ENCODE measurements at regions not wholly inside any gene's neighbourhood (a gene's known extent, or its start where the extent isn't known, plus 50 kb on each side); places are given as distances from the start of the nearest gene placed in this dataset.
A peak's percentile ranks its signal among the peaks of the same experiment; 100 is the strongest.

GRCh38 chr10:4504550-4504949, 321.5 kb upstream of the AKR1E2 start:
- H3K27me3 Mint-ChIP-seq, result peaks cover 21% of the 10 kb centered on the region
- CTCF ChIA-PET, result no interaction called here
- no peaks in the 10 kb centered on the region for H3K4me1 Mint-ChIP-seq
- H3K27ac Mint-ChIP-seq, result no peak overlapping the region
- H3K36me3 Mint-ChIP-seq, result no peaks in the 10 kb centered on the region
- H3K4me3 Mint-ChIP-seq, result no peak overlapping the region
- no peak for DNase-seq
- H3K9me3 Mint-ChIP-seq, result no peaks in the 10 kb centered on the region

GRCh38 chr10:4503076-4503475, 322.9 kb upstream of the AKR1E2 start:
- CTCF ChIA-PET, result no interaction called here

DNA sequence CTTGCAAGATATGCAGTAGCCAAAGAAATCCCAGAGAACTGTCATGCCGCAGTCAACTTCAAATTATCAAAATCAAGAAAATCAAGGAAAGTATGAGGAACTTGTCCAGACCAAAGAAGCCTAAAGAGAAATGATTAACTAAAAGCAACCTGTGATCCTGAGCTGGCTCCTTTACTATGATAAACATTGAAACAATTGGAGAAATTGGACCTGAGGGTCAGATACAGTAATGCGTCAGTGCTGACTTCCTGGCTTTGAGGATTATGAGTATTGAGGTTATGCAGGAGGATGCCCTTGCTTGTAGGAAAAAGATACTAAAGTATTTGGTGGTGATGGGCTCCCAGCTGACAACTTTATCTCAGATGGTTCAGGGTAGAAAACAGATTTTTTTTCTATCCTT, 324.7 kb upstream of the AKR1E2 start:
- Mint-ChIP-seq H3K4me3 (no peak overlapping the region), H3K27me3 (peaks cover 21% of the 10 kb centered on the region), H3K4me1 (no peaks in the 10 kb centered on the region), H3K9me3 (no peaks in the 10 kb centered on the region), H3K27ac (no peak overlapping the region), H3K36me3 (no peaks in the 10 kb centered on the region)
- CTCF ChIA-PET, result no interaction called here
- DNase-seq, result no peak

More at GRCh38 chr10:4503076-4503475, 322.9 kb upstream of the AKR1E2 start:
- no peaks in the 10 kb centered on the region for H3K4me1 Mint-ChIP-seq
- no peaks in the 10 kb centered on the region for H3K36me3 Mint-ChIP-seq
- H3K9me3 Mint-ChIP-seq, result no peaks in the 10 kb centered on the region
- no peak overlapping the region for H3K4me3 Mint-ChIP-seq
- no peak overlapping the region for H3K27ac Mint-ChIP-seq
- H3K27me3 Mint-ChIP-seq, result peaks cover 20% of the 10 kb centered on the region
- no peak for DNase-seq

DNA sequence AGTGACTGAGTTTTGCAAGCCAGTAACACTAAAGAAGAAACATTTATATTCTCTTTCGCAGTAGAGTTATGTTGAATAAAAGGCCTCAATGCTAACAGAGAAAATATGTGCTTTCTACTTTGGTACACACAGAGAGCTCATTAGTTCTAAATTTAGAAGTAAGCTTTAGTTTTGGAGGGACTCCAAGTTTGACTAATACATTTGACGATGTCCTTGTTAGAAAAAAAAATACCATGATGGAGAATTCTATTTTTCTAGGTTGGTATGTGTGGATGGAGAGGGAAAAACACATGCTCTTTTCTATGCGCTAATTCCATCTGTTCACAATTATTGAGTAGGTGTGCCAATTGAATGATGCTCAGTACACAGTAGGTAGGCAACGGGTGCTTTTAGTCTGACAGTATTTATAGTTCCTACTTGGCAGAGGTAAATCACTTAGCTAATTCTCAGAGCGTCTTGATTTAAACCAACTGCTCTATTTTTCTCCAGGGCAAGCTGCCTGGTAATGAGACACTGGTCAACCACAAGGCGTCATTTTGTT, 327.2 kb upstream of the AKR1E2 start:
- H3K4me3 Mint-ChIP-seq, result no peak overlapping the region
- no peak for DNase-seq
- H3K9me3 Mint-ChIP-seq, result no peaks in the 10 kb centered on the region
- H3K4me1 Mint-ChIP-seq, result no peaks in the 10 kb centered on the region
- CTCF ChIA-PET, result no interaction called here
- no peaks in the 10 kb centered on the region for H3K36me3 Mint-ChIP-seq
- no peak overlapping the region for H3K27ac Mint-ChIP-seq
- peaks cover 20% of the 10 kb centered on the region for H3K27me3 Mint-ChIP-seq

DNA sequence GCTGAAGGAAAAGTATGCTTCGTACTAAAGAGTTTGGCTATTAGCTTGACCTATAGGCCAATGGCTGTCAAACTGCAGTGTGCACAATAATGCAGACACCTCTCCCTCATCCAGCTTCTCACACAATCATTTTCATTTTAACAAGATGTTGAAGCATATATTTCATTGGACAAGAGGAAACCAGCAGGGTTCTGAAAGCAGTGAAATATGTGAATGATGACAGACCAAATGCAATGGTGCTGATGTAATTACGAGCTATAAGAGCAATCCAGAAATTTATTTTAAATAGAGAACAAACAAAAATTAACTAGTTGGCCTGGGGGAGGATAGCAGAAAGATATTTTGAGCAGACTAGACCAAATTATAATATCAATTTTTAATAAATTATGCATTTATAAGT, 331.5 kb upstream of the AKR1E2 start:
- Mint-ChIP-seq H3K36me3 (no peaks in the 10 kb centered on the region), H3K4me1 (no peaks in the 10 kb centered on the region), H3K4me3 (no peak overlapping the region), H3K9me3 (no peaks in the 10 kb centered on the region), H3K27ac (no peak overlapping the region), H3K27me3 (peaks cover 9% of the 10 kb centered on the region)
- no peak for DNase-seq
- CTCF ChIA-PET, result no interaction called here

- no peak overlapping the region for H3K4me3 Mint-ChIP-seq
Observed at GRCh38 chr10:4492202-4492601, 333.8 kb upstream of the AKR1E2 start.

GRCh38 chr10:4488904-4489303, 337.1 kb upstream of the AKR1E2 start:
- H3K27me3 Mint-ChIP-seq, result peaks cover 8% of the 10 kb centered on the region
- no peaks in the 10 kb centered on the region for H3K9me3 Mint-ChIP-seq
- H3K4me1 Mint-ChIP-seq, result no peaks in the 10 kb centered on the region
- no peak for DNase-seq
- H3K36me3 Mint-ChIP-seq, result no peaks in the 10 kb centered on the region
- H3K27ac Mint-ChIP-seq, result no peak overlapping the region
- H3K4me3 Mint-ChIP-seq, result no peak overlapping the region
- CTCF ChIA-PET, result interaction anchor here (0.9 kb wide), 1 partner anchor 231 kb away, joined by 3 read pairs; no protein-coding TSS in a partner anchor

More at GRCh38 chr10:4492202-4492601, 333.8 kb upstream of the AKR1E2 start:
- Mint-ChIP-seq H3K27ac (no peak overlapping the region), H3K36me3 (no peaks in the 10 kb centered on the region), H3K9me3 (no peaks in the 10 kb centered on the region), H3K4me1 (no peaks in the 10 kb centered on the region), H3K27me3 (peaks cover 8% of the 10 kb centered on the region)
- CTCF ChIA-PET, result no interaction called here
- no peak for DNase-seq

DNA sequence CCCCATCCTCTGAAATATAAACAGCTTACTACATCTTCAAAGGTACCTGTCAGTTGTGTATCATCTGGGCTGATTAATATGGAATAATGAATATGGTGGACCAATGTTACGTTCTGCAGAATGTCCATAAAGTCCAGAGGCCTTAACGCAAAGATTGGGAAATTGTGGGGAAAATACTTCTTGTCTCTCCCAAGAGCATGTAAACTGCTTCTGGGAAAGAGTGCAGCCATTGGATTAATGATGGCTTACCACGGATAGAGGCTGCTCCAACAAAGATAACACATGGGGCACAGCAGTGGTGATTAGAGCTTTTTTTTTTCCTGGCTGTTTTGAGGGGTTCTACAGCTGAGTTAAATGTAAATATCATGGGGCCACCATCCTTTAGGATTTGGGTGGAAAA, 340.4 kb upstream of the AKR1E2 start:
- no peak overlapping the region for H3K27ac Mint-ChIP-seq
- H3K4me1 Mint-ChIP-seq, result no peaks in the 10 kb centered on the region
- DNase-seq, result no peak
- CTCF ChIA-PET, result no interaction called here
- H3K27me3 Mint-ChIP-seq, result peaks cover 4% of the 10 kb centered on the region
- H3K9me3 Mint-ChIP-seq, result peaks cover 1% of the 10 kb centered on the region
- H3K4me3 Mint-ChIP-seq, result no peak overlapping the region
- no peaks in the 10 kb centered on the region for H3K36me3 Mint-ChIP-seq

GRCh38 chr10:4483811-4484210, 342.2 kb upstream of the AKR1E2 start:
- Mint-ChIP-seq H3K27me3 (peaks cover 4% of the 10 kb centered on the region), H3K36me3 (no peaks in the 10 kb centered on the region), H3K4me3 (no peak overlapping the region), H3K4me1 (no peaks in the 10 kb centered on the region), H3K27ac (no peak overlapping the region), H3K9me3 (peaks cover 6% of the 10 kb centered on the region)
- CTCF ChIA-PET, result no interaction called here
- no peak for DNase-seq

DNA sequence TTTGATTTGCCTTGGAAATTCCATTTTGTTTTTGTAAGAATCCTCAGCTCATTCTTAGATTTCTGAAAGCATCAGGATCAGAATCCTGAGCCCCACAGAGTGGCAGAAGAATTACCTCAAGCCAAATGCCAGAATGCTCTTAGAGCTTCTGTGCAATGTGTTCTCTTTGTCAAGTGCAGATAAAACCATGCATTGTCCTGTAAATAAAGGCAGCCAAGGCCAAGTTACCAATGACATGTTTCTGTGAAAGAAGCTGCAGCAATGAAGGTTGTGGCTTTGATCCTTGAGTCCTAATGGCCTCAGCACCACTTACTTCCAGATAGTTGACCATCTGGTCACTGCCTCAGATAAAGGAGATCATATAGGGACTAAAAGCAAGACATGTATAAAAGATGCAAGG, 343.3 kb upstream of the AKR1E2 start:
- no peaks in the 10 kb centered on the region for H3K36me3 Mint-ChIP-seq
- no peak overlapping the region for H3K27ac Mint-ChIP-seq
- peaks cover 4% of the 10 kb centered on the region for H3K27me3 Mint-ChIP-seq
- DNase-seq, result no peak
- peaks cover 6% of the 10 kb centered on the region for H3K9me3 Mint-ChIP-seq
- H3K4me3 Mint-ChIP-seq, result no peak overlapping the region
- H3K4me1 Mint-ChIP-seq, result no peaks in the 10 kb centered on the region
- CTCF ChIA-PET, result no interaction called here

DNA sequence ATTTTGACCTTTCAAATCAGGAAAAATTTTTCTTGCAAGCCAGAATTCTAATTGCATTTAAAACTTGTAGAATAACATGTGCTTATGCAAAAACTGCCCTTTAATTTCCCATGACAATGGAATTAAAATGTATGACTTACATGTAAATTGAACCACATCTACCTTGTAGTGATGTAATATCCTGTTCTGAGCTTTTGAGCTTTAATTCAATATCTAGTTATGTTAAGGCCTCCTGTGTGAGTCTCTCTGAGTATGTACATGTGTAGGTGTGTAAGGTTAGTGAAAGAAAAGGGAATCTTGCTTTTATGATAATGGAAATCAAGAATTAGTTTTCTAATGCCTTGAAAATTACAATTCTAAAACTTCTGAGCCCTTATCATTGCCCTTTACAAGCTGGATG, 344.8 kb upstream of the AKR1E2 start:
- Mint-ChIP-seq H3K36me3 (no peaks in the 10 kb centered on the region), H3K4me3 (no peak overlapping the region), H3K27ac (no peak overlapping the region), H3K27me3 (peaks cover 3% of the 10 kb centered on the region), H3K9me3 (peaks cover 6% of the 10 kb centered on the region), H3K4me1 (no peaks in the 10 kb centered on the region)
- CTCF ChIA-PET, result no interaction called here
- DNase-seq, result no peak

DNA sequence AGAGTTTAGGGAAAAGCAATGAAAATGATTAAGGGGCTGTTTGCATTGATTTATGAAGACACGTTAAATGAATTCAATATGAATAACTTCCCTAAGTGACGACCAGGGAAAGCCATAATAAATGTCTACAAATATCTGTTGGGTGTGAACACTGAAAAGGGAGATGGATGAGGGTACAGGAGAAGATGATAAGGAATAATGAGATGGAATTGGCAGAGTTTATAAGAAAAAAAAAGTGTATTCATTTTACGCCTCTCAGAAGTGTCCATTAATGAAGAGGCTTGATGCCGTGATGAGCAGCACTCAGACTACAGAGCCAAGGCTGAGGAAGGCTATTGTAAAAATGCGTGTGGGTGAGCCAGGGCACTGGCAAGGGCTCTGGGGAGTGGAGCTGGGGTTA, 346.7 kb upstream of the AKR1E2 start:
- CTCF ChIA-PET, result interaction anchor here (0.9 kb wide), 1 partner anchor 40 kb away, joined by 3 read pairs; no protein-coding TSS in a partner anchor

DNA sequence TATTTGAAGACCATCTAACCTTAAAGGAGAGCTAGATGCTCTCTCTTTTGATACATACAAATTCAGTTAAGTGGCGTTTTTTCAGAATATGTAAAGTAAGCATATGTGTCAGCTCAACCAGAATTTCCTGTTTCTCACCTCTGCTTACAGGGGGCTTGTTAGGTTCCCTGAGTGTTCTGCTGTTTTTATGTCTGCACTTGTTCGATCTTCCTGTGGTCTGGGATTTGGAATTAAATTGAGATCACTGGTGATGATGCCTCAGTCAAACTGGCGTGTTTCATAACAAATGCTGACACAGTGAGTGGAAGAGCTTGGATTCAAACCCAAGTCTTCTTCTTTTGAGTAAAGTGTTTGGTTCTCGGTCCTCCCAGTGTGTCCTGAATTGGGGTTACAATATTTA, 348.3 kb upstream of the AKR1E2 start:
- Mint-ChIP-seq H3K4me1 (peaks cover 19% of the 10 kb centered on the region), H3K27me3 (peaks cover 16% of the 10 kb centered on the region), H3K4me3 (no peak overlapping the region), H3K36me3 (no peaks in the 10 kb centered on the region), H3K27ac (no peak overlapping the region), H3K9me3 (peaks cover 6% of the 10 kb centered on the region)
- CTCF ChIA-PET, result no interaction called here
- DNase-seq, result no peak

More for the DNA sequence above, 346.7 kb upstream of the AKR1E2 start:
- Mint-ChIP-seq H3K27me3 (peaks cover 14% of the 10 kb centered on the region), H3K9me3 (peaks cover 6% of the 10 kb centered on the region), H3K4me1 (peaks cover 12% of the 10 kb centered on the region), H3K27ac (no peak overlapping the region), H3K4me3 (no peak overlapping the region), H3K36me3 (no peaks in the 10 kb centered on the region)
- no peak for DNase-seq

DNA sequence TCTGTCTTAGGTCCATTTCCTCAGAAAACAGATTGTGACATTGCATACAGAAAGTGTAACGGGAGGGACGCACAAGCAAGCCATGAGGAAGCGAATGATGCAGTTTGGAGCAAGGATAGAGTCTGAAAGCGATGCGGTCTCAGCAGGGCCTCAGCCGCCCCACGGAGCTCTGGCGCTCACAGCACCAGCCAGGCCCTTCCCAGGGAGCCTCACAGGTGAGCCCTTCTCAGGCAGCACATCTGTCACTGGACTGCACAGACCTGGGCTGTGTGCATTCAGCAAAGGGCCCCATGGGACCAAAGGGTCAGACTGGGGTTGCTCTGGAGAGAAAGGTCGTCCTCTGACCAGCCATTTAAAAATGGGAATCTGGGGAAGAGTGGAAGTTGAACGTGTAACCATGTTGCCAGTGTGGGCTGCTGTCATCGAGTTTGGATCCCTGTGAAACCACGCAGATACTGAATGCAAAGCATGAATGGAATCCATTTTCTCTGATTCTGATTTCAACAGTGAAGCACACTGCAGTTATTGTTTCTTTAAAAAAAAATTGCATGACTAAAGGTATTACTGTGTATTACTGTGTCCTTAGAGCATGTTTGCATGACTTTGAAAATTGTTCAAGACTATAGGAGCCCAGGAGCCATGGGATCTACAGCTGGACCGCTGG, 350.0 kb upstream of the AKR1E2 start:
- CTCF ChIA-PET, result interaction anchor here (0.6 kb wide), 2 partner anchors 107 to 119 kb away, joined by 3 read pairs; no protein-coding TSS in a partner anchor
- no peak overlapping the region for H3K4me3 Mint-ChIP-seq
- H3K27me3 Mint-ChIP-seq, result peaks cover 22% of the 10 kb centered on the region
- H3K9me3 Mint-ChIP-seq, result peaks cover 4% of the 10 kb centered on the region
- no peak overlapping the region for H3K27ac Mint-ChIP-seq
- peaks cover 19% of the 10 kb centered on the region for H3K4me1 Mint-ChIP-seq
- no peaks in the 10 kb centered on the region for H3K36me3 Mint-ChIP-seq
- DNase-seq, result no peak

DNA sequence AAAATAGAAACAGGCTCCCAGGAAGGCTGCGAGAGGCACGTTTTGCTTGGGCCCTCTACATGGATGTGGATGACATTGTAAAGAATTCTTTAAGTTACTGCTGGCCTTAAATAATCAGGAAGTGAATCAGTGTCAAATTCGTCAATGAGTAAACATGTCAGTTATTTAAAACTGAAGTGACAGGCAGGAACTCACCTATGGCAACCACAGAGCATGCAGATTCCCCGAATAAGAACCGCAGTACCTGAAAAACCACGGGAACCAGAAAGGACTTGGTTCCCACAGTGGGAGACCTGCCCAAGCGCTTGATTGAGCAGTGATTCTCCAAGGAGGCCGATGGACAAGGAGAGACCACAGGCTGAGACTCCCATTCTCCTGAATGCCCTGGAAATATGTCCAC, 351.2 kb upstream of the AKR1E2 start:
- DNase-seq, result peak; percentile 25
- H3K27ac Mint-ChIP-seq, result peak overlapping the region; percentile 46
- H3K36me3 Mint-ChIP-seq, result no peaks in the 10 kb centered on the region
- H3K4me3 Mint-ChIP-seq, result no peak overlapping the region
- peaks cover 4% of the 10 kb centered on the region for H3K9me3 Mint-ChIP-seq
- CTCF ChIA-PET, result no interaction called here
- peaks cover 24% of the 10 kb centered on the region for H3K27me3 Mint-ChIP-seq
- peaks cover 19% of the 10 kb centered on the region for H3K4me1 Mint-ChIP-seq
